H1 (cell line): ENCODE measurements at regions not wholly inside any gene's neighbourhood (a gene's known extent, or its start where the extent isn't known, plus 50 kb on each side); places are given as distances from the start of the nearest gene placed in this dataset.

Experiments
- CBX5 ChIP-seq: fragments of 300-800, 300-1000 bp; sonication (generic); IDR thresholded peaks from 2 replicates; pipeline ENCODE4 v1.7.1; 2016; ENCODE audit warnings: antibody characterized with exemption, low read length, low read depth
- NANOG ChIP-seq: IDR thresholded peaks from 2 replicates; pipeline ENCODE4 v1.6.1; 2011; ENCODE audit warnings: low read length, low read depth, mild to moderate bottlenecking, inconsistent platforms; ENCODE audit not compliant: insufficient read depth, poor library complexity, severe bottlenecking
- POLR2AphosphoS5 ChIP-seq: IDR thresholded peaks from 2 replicates; pipeline ENCODE4 v1.6.1; 2011; ENCODE audit warnings: low read depth, low read length
- SIN3A ChIP-seq, 2 experiments: IDR thresholded peaks in 1 of 2; conservative IDR thresholded peaks in 1 of 2; 2 replicates each; pipeline ENCODE4 v1.6.1; 2011 to 2012; ENCODE audit warnings: low read length in 2 of 2, improper control_type of control experiment in 1 of 2, low read depth in 1 of 2, mild to moderate bottlenecking in 1 of 2
- TBP ChIP-seq: IDR thresholded peaks from 2 replicates; pipeline ENCODE4 v1.6.1; 2011; ENCODE audit warnings: low read depth, low read length, improper control_type of control experiment
- TCF12 ChIP-seq: IDR thresholded peaks from 2 replicates; pipeline ENCODE4 v1.6.1; 2011; ENCODE audit warnings: low read depth, mild to moderate bottlenecking, low read length

DNA sequence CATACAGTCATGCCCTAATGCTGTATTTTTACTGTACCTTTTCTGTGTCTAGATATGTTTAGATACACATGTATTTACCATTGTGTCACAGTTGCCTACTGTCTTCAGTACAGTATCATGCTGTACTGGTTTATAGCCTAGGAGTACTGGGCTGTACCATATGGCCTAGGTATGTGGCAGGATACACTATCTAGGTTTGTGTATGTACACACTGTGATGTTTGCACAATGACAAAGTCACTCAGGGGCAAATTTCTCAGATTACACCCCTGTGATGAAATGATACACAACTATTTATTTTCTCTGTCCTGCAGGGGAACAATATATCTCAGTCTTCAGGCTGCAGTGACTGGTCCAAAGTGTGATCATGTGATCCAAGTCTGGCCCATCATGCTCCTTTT is 1076.1 kb downstream of the VRK1 start (continued):
- TF ChIP-seq TCF12 = no peak
- no peak for TF ChIP-seq NANOG
- TF ChIP-seq CBX5 = no peak
- TF ChIP-seq SIN3A (conservative IDR thresholded peaks at IDR 0.05 in 1 of 2, IDR thresholded peaks at IDR 0.05 in 1 of 2; ENCODE audit: low read depth in 1 of 2, low read length in 2 of 2) = no peak
- TF ChIP-seq POLR2AphosphoS5 = no peak
- no peak for TF ChIP-seq TBP
